HCT116 (cell line): ENCODE measurements at regions not wholly inside any gene's neighbourhood (a gene's known extent, or its start where the extent isn't known, plus 50 kb on each side); places are given as distances from the start of the nearest gene placed in this dataset.

Experiments used
- ATAC-seq: fragments of 200-7000 bp; cut with Tn5 transposase; 2 replicates; pipeline ENCODE4 v1.9.1; 2020; ENCODE audit warnings: mild to moderate bottlenecking, moderate library complexity
- BruUV-seq: library from RNA; stranded (reverse); fragments of 400-500 nt; replicated peaks from 2 replicates; lab custom pipeline; 2021; lab: Mats Ljungman, UMichigan
- CTCF ChIA-PET: fragments of 300-600 bp; sonication (Branson Sonifier 250); formaldehyde crosslinking; loops from one replicate; lab custom pipeline; 2021; ENCODE audit warnings: antibody characterized with exemption; lab: Charles Lee
- POLR2A ChIA-PET: fragments of 300-600, 350-600 bp; sonication (Branson Sonifier 250); formaldehyde crosslinking; loops from one replicate; lab custom pipeline; 2021; ENCODE audit warnings: antibody characterized with exemption; lab: Charles Lee
- RAD21 ChIA-PET, 2 experiments: fragments of 300-600 bp; sonication (Branson Sonifier 250); formaldehyde crosslinking; loops; one replicate each; lab custom pipeline; 2023; ENCODE audit warnings: low total read pairs in 2 of 2; ENCODE audit not compliant: uncharacterized antibody in 2 of 2, unreplicated experiment in 2 of 2, low non-redundant PET in 1 of 2; lab: Charles Lee
- DNase-seq: peaks from one replicate; pipeline ENCODE4 v3.0.0-alpha.2; 2010; ENCODE audit warnings: low read depth, low spot score
- H2AFZ ChIP-seq: fragments of 200-600 bp; shearing (Covaris generic), sonication (generic); 2 replicates; pipeline ENCODE4 v1.6.1; 2017; ENCODE audit warnings: low read depth, mixed run types, mixed read lengths, antibody characterized with exemption, low read length; ENCODE audit not compliant: poor library complexity, severe bottlenecking
- H3K27ac ChIP-seq: 2 replicates; pipeline ENCODE4 v1.5.1; 2012; ENCODE audit warnings: low read depth, low read length
- H3K27me3 ChIP-seq: fragments of 200-600 bp; sonication (generic); 2 replicates; pipeline ENCODE4 v1.6.1; 2016; ENCODE audit warnings: mixed run types, low read length, mixed read lengths; ENCODE audit not compliant: insufficient read depth
- H3K36me3 ChIP-seq, 2 experiments: fragments of 200-500 bp in 1 of 2; fragments of 200-600 bp in 1 of 2; sonication (Bioruptor generic) in 1 of 2; sonication (generic) in 1 of 2; 2 replicates each; pipeline versions ENCODE4 v1.5.1 to v1.6.1; 2014 to 2016; ENCODE audit warnings: low read length in 2 of 2, inconsistent platforms in 1 of 2, mixed read lengths in 1 of 2, mixed run types in 1 of 2; ENCODE audit not compliant: insufficient read depth in 2 of 2, control insufficient read depth in 1 of 2
- H3K4me1 ChIP-seq, 2 experiments: fragments of 200-600 bp in 1 of 2; sonication (generic) in 1 of 2; 2 replicates each; pipeline versions ENCODE4 v1.5.1 to v1.6.1; 2012 to 2017; ENCODE audit warnings: low read length in 2 of 2, inconsistent platforms in 1 of 2, mild to moderate bottlenecking in 1 of 2, mixed read lengths in 1 of 2, mixed run types in 1 of 2, moderate library complexity in 1 of 2; ENCODE audit not compliant: insufficient read depth in 2 of 2, control insufficient read depth in 1 of 2
- H3K4me2 ChIP-seq: fragments of 200-600 bp; sonication (generic); 2 replicates; pipeline ENCODE4 v1.6.1; 2017; ENCODE audit warnings: mixed run types, low read length, mixed read lengths
- H3K4me3 ChIP-seq, 2 experiments: fragments of 200-600 bp in 1 of 2; sonication (generic) in 1 of 2; replicated peaks in 1 of 2; 2 replicates each; pipeline ENCODE4 v1.5.1; 2011 to 2016; ENCODE audit warnings: low read length in 2 of 2, control low read depth in 1 of 2, low read depth in 1 of 2, mild to moderate bottlenecking in 1 of 2, mixed read lengths in 1 of 2, mixed run types in 1 of 2
- H3K79me2 ChIP-seq: fragments of 200-600 bp; sonication (generic); 2 replicates; pipeline ENCODE4 v1.6.1; 2017; ENCODE audit warnings: mild to moderate bottlenecking, mixed run types, low read length, moderate library complexity, mixed read lengths; ENCODE audit not compliant: insufficient read depth
- H3K9ac ChIP-seq: fragments of 200-600 bp; sonication (generic); 2 replicates; pipeline ENCODE4 v1.6.1; 2016; ENCODE audit warnings: low read length, mixed read lengths
- H3K9me2 ChIP-seq: fragments of 200-600 bp; sonication (generic), shearing (Covaris generic); 2 replicates; pipeline ENCODE4 v1.6.1; 2017; ENCODE audit warnings: mixed run types, mild to moderate bottlenecking, moderate library complexity; ENCODE audit not compliant: insufficient read depth
- H3K9me3 ChIP-seq, 2 experiments: fragments of 200-500 bp in 1 of 2; fragments of 200-600 bp in 1 of 2; sonication (Bioruptor generic) in 1 of 2; sonication (generic) in 1 of 2; 2 replicates each; pipeline ENCODE4 v1.6.1; 2014 to 2017; ENCODE audit warnings: low read length in 2 of 2, mixed read lengths in 2 of 2, inconsistent platforms in 1 of 2, low read depth in 1 of 2, mild to moderate bottlenecking in 1 of 2, mixed run types in 1 of 2, moderate library complexity in 1 of 2; ENCODE audit not compliant: control insufficient read depth in 1 of 2, insufficient read depth in 1 of 2
- H4K20me1 ChIP-seq: fragments of 200-600 bp; sonication (generic), shearing (Covaris generic); 2 replicates; pipeline ENCODE4 v1.6.1; 2017; ENCODE audit warnings: mixed run types, mild to moderate bottlenecking, moderate library complexity; ENCODE audit not compliant: insufficient read depth
- CBX3 ChIP-seq: IDR thresholded peaks from 2 replicates; pipeline ENCODE4 v1.6.1; 2012; ENCODE audit warnings: low read depth
- CTCF ChIP-seq, 3 experiments: fragments of 200-600 bp in 1 of 3; sonication (generic) in 1 of 3; IDR thresholded peaks in 2 of 3; conservative IDR thresholded peaks in 1 of 3; 2 replicates each; pipeline ENCODE4 v1.5.1; 2012 to 2017; ENCODE audit warnings: low read depth in 2 of 3, low read length in 2 of 3, antibody characterized with exemption in 1 of 3, borderline replicate concordance in 1 of 3, control low read depth in 1 of 3, mild to moderate bottlenecking in 1 of 3, mixed read lengths in 1 of 3, mixed run types in 1 of 3, moderate library complexity in 1 of 3; ENCODE audit not compliant: insufficient read depth in 1 of 3
- EGR1 ChIP-seq: IDR thresholded peaks from 2 replicates; pipeline ENCODE4 v1.6.1; 2012; ENCODE audit warnings: low read depth
- ELF1 ChIP-seq: IDR thresholded peaks from 2 replicates; pipeline ENCODE4 v1.6.1; 2012; ENCODE audit warnings: low read depth, borderline replicate concordance
- EZH2 ChIP-seq: fragments of 200-600 bp; sonication (generic); IDR thresholded peaks from 2 replicates; pipeline ENCODE4 v1.6.1; 2017; ENCODE audit warnings: antibody characterized with exemption, mixed run types
- EZH2phosphoT487 ChIP-seq: fragments of 200-600 bp; IDR thresholded peaks from 2 replicates; pipeline ENCODE4 v1.6.1; 2018; ENCODE audit warnings: antibody characterized with exemption, borderline replicate concordance
- FOSL1 ChIP-seq: IDR thresholded peaks from 2 replicates; pipeline ENCODE4 v1.6.1; 2012; ENCODE audit warnings: low read depth
- JUND ChIP-seq: IDR thresholded peaks from 2 replicates; pipeline ENCODE4 v1.6.1; 2012
- MAX ChIP-seq: IDR thresholded peaks from 2 replicates; pipeline ENCODE4 v1.6.1; 2012
- POLR2A ChIP-seq: IDR thresholded peaks from 2 replicates; pipeline ENCODE4 v1.7.0; 2011; ENCODE audit warnings: borderline replicate concordance; ENCODE audit not compliant: insufficient read depth, insufficient read length; ENCODE audit errors: extremely low read depth
- POLR2AphosphoS5 ChIP-seq: IDR thresholded peaks from 2 replicates; pipeline ENCODE4 v1.6.1; 2011; ENCODE audit warnings: mild to moderate bottlenecking, low read depth, low read length, moderate library complexity
- RAD21 ChIP-seq: IDR thresholded peaks from 2 replicates; pipeline ENCODE4 v1.6.1; 2012; ENCODE audit warnings: low read depth, mild to moderate bottlenecking
- REST ChIP-seq: IDR thresholded peaks from 2 replicates; pipeline ENCODE4 v1.6.1; 2012; ENCODE audit warnings: low read depth
- SIN3A ChIP-seq: IDR thresholded peaks from 2 replicates; pipeline ENCODE4 v1.6.1; 2012; ENCODE audit warnings: low read depth
- SP1 ChIP-seq: IDR thresholded peaks from 2 replicates; pipeline ENCODE4 v1.6.1; 2012; ENCODE audit warnings: low read depth
- SRF ChIP-seq: IDR thresholded peaks from 2 replicates; pipeline ENCODE4 v1.6.1; 2012; ENCODE audit warnings: low read depth
- YY1 ChIP-seq: IDR thresholded peaks from 2 replicates; pipeline ENCODE4 v1.6.1; 2011; ENCODE audit warnings: low read length, low read depth, moderate library complexity, mild to moderate bottlenecking; ENCODE audit not compliant: insufficient replicate concordance; ENCODE audit errors: extremely low read depth
- ZFX ChIP-seq: fragments of 450-650 bp; IDR thresholded peaks from 2 replicates; pipeline ENCODE4 v1.6.1; 2017
- intact Hi-C: fragments of 100-400 bp; cut with micrococcal nuclease; formaldehyde crosslinking; loops from 2 replicates; pipeline ENCODE4 v1.10.0; 2022
- TF ChIP-seq, protein P1 (sequence below): IDR thresholded peaks from 2 replicates; pipeline ENCODE4 v1.6.1; 2011; ENCODE audit warnings: mild to moderate bottlenecking, low read length, moderate library complexity; ENCODE audit not compliant: insufficient replicate concordance; ENCODE audit errors: extremely low read depth

GRCh38 chr1:104197516-104197915 is 447.8 kb downstream of the AMY1C start:
- Histone ChIP-seq H3K9me2 (no peaks in the 10 kb centered on the region), H3K27me3 (no peaks in the 10 kb centered on the region), H3K9me3 (peaks cover 5 to 12% of the 10 kb centered on the region in 2 experiments; a peak in 2 of 4 replicates), H3K4me3 (no peak overlapping the region), H3K27ac (no peak overlapping the region), H3K79me2 (no peaks in the 10 kb centered on the region), H2AFZ (no peak overlapping the region), H3K9ac (no peak overlapping the region), H3K4me2 (no peak overlapping the region), H4K20me1 (no peaks in the 10 kb centered on the region), H3K4me1 (no peaks in the 10 kb centered on the region), H3K36me3 (no peaks in the 10 kb centered on the region; a peak in 1 of 4 replicates)
- intact Hi-C loops: no loop called here
- RAD21 ChIA-PET: no interaction called here
- CTCF ChIA-PET: no interaction called here
- TF ChIP-seq FOSL1: no peak
- TF ChIP-seq MAX: no peak
- no peak for TF ChIP-seq ZFX
- TF ChIP-seq SRF: no peak
- TF ChIP-seq, protein P1, sequence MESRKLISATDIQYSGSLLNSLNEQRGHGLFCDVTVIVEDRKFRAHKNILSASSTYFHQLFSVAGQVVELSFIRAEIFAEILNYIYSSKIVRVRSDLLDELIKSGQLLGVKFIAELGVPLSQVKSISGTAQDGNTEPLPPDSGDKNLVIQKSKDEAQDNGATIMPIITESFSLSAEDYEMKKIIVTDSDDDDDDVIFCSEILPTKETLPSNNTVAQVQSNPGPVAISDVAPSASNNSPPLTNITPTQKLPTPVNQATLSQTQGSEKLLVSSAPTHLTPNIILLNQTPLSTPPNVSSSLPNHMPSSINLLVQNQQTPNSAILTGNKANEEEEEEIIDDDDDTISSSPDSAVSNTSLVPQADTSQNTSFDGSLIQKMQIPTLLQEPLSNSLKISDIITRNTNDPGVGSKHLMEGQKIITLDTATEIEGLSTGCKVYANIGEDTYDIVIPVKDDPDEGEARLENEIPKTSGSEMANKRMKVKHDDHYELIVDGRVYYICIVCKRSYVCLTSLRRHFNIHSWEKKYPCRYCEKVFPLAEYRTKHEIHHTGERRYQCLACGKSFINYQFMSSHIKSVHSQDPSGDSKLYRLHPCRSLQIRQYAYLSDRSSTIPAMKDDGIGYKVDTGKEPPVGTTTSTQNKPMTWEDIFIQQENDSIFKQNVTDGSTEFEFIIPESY: no peak
- TF ChIP-seq EGR1: no peak
- TF ChIP-seq EZH2: no peak
- no peak for TF ChIP-seq EZH2phosphoT487
- no peak for TF ChIP-seq RAD21
- no peak for TF ChIP-seq REST
- TF ChIP-seq POLR2AphosphoS5: no peak
- TF ChIP-seq POLR2A: no peak
- TF ChIP-seq SIN3A: no peak
- no peak for TF ChIP-seq ELF1
- TF ChIP-seq CBX3: no peak
- no peak for TF ChIP-seq YY1
- no peak for TF ChIP-seq SP1
- TF ChIP-seq CTCF (IDR thresholded peaks at IDR 0.05 in 2 of 3, conservative IDR thresholded peaks at IDR 0.05 in 1 of 3; ENCODE audit: borderline replicate concordance in 1 of 3, insufficient read depth in 1 of 3, low read depth in 2 of 3, low read length in 2 of 3): no peak
- TF ChIP-seq JUND: no peak
- no peak for ATAC-seq
- BruUV-seq: no TSS peak
- no peak for DNase-seq
- POLR2A ChIA-PET: no interaction called here
